ENCODE measurements at regions not wholly inside any gene's neighbourhood (a gene's known extent, or its start where the extent isn't known, plus 50 kb on each side); places are given as distances from the start of the nearest gene placed in this dataset.

DNA sequence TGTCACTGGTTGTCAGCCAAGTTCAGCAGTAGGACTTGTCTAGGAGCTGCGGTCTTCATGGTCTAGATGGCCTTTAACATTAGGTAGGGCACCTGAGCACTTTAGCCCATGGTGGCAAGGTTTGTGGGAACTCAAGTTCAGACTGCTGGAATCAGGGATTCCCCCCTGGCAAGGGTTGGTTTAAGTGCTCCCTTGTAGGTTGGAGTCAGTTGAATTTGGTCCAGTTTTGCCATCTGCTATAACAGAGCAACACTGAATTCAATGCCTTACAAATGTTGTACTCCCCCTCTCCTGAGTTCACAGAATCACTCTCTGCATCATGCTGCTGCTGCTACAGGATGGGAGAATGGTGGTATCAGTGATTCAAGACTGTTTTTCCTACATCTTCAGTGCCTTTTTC is 509.3 kb downstream of the VGLL3 start:
- Histone ChIP-seq H3K4me3 (ENCODE audit: low read depth, low read length) (no peak overlapping the region), H3K9me3 (no peaks in the 10 kb centered on the region), H3K27me3 (no peaks in the 10 kb centered on the region), H3K4me1 (no peaks in the 10 kb centered on the region), H3K36me3 (no peaks in the 10 kb centered on the region)
- no peak for DNase-seq
- TF ChIP-seq CTCF (IDR thresholded peaks at IDR 0.05; ENCODE audit: low read depth, low read length): no peak

GRCh38 chr3:86481031-86481430 is 509.9 kb downstream of the VGLL3 start:
- TF ChIP-seq CTCF (IDR thresholded peaks at IDR 0.05; ENCODE audit: low read depth, low read length): no peak
- H3K9me3 ChIP-seq: no peaks in the 10 kb centered on the region

DNA sequence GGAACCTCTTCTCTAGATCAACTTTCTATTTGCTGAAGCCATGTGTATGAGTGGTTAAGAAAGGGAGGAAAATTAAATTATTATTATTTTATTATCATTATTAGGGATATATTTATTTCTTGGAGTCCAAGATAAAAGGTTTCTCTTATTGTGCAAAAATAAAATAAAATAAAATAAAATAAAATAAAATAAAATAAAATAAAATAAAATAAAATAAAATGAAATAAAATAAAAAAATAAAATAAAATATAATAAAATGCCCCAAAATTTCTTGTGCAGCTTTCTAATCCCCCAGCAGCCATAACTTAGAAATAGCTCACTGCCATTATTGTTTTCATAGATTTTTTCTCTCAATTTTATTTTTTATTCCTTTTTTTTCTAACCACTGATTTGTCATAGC is 526.8 kb downstream of the VGLL3 start:
- H3K4me3 ChIP-seq (ENCODE audit: low read depth, low read length): no peak overlapping the region
- no peaks in the 10 kb centered on the region for H3K4me1 ChIP-seq
- H3K9me3 ChIP-seq: no peaks in the 10 kb centered on the region
- H3K36me3 ChIP-seq: no peaks in the 10 kb centered on the region
- no peak for TF ChIP-seq CTCF (IDR thresholded peaks at IDR 0.05; ENCODE audit: low read depth, low read length)
- H3K27me3 ChIP-seq: no peaks in the 10 kb centered on the region
- no peak for DNase-seq

More at GRCh38 chr3:86481031-86481430, 509.9 kb downstream of the VGLL3 start:
- Histone ChIP-seq H3K27me3 (no peaks in the 10 kb centered on the region), H3K36me3 (no peaks in the 10 kb centered on the region), H3K4me1 (no peaks in the 10 kb centered on the region), H3K4me3 (ENCODE audit: low read depth, low read length) (no peak overlapping the region)
- DNase-seq: no peak

- Histone ChIP-seq H3K4me3 (ENCODE audit: low read depth, low read length) (no peak overlapping the region), H3K4me1 (no peaks in the 10 kb centered on the region), H3K36me3 (no peaks in the 10 kb centered on the region), H3K27me3 (no peaks in the 10 kb centered on the region), H3K9me3 (no peaks in the 10 kb centered on the region)
- no peak for TF ChIP-seq CTCF (IDR thresholded peaks at IDR 0.05; ENCODE audit: low read depth, low read length)
- DNase-seq: no peak
These were observed 539.2 kb downstream of the VGLL3 start for GRCh38 chr3:86451749-86452148.

GRCh38 chr3:86438544-86438943 is 552.4 kb downstream of the VGLL3 start:
- Histone ChIP-seq H3K9me3 (no peaks in the 10 kb centered on the region), H3K27me3 (no peaks in the 10 kb centered on the region), H3K36me3 (no peaks in the 10 kb centered on the region), H3K4me3 (ENCODE audit: low read depth, low read length) (no peak overlapping the region), H3K4me1 (no peaks in the 10 kb centered on the region)
- TF ChIP-seq CTCF (IDR thresholded peaks at IDR 0.05; ENCODE audit: low read depth, low read length): no peak
- DNase-seq: no peak

DNA sequence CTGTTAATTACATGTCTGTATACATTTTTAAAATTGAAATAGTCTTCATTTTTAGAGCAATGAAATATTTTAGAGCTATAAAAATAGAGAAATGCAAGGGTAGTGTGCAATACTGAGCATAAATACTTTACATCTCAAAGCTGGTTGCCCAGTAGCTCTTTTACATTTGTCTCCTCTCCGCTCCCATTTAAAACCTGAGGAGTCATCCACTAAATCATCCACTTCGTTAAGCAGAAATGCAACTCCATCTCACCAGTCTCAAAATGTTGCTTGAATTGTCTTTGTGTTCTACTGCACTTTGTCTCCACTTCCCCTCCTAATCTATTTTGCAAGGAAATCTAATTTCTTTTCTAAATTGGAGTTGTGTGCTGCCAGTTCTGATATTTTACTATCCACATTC is 563.6 kb downstream of the VGLL3 start:
- no peak for DNase-seq

More for the DNA sequence above, 563.6 kb downstream of the VGLL3 start:
- Histone ChIP-seq H3K4me1 (peaks cover 8% of the 10 kb centered on the region; the same call in 1 of the 2 replicates), H3K4me3 (ENCODE audit: low read depth, low read length) (peak overlapping the region; percentile 8; the same call in 1 of the 2 replicates), H3K9me3 (peaks cover 3% of the 10 kb centered on the region; the same call in 1 of the 2 replicates), H3K36me3 (no peaks in the 10 kb centered on the region), H3K27me3 (no peaks in the 10 kb centered on the region)
- no peak for TF ChIP-seq CTCF (IDR thresholded peaks at IDR 0.05; ENCODE audit: low read depth, low read length)
